ENCODE measurements at regions not wholly inside any gene's neighbourhood (a gene's known extent, or its start where the extent isn't known, plus 50 kb on each side); places are given as distances from the start of the nearest gene placed in this dataset.

GRCh38 chr11:128324531-128325141 is 262.7 kb downstream of the ETS1 start:
- peak; percentile 68 for DNase-seq

GRCh38 chr11:128324051-128324481 is 263.3 kb downstream of the ETS1 start:
- no peak for DNase-seq

- DNase-seq = no peak
Observed at GRCh38 chr11:128323381-128323780, 264.0 kb downstream of the ETS1 start.

GRCh38 chr11:128318856-128319474 is 268.4 kb downstream of the ETS1 start:
- peak; percentile 56 for DNase-seq

GRCh38 chr11:128316541-128317227 is 270.7 kb downstream of the ETS1 start:
- DNase-seq = no peak

- DNase-seq = no peak
Observed at GRCh38 chr11:128315933-128316332, 271.4 kb downstream of the ETS1 start.

- no peak for DNase-seq
Observed at GRCh38 chr11:128313931-128314330, 273.4 kb downstream of the ETS1 start.

- no peak for DNase-seq
Observed at GRCh38 chr11:128311742-128312719, 275.3 kb downstream of the ETS1 start.

GRCh38 chr11:128310676-128311445 is 276.5 kb downstream of the ETS1 start:
- no peak for DNase-seq

- no peak for DNase-seq
Observed at GRCh38 chr11:128310005-128310404, 277.4 kb downstream of the ETS1 start.

- DNase-seq = no peak
Observed at GRCh38 chr11:128308794-128309193, 278.6 kb downstream of the ETS1 start.

GRCh38 chr11:128305588-128305987 is 281.8 kb downstream of the ETS1 start:
- no peak for DNase-seq

- DNase-seq = no peak
Observed at GRCh38 chr11:128304666-128305485, 282.5 kb downstream of the ETS1 start.

- DNase-seq = no peak
Observed at GRCh38 chr11:128304116-128304515, 283.2 kb downstream of the ETS1 start.

GRCh38 chr11:128303383-128303782 is 284.0 kb downstream of the ETS1 start:
- no peak for DNase-seq

- peak; percentile 37 for DNase-seq
Observed at GRCh38 chr11:128302425-128303186, 284.8 kb downstream of the ETS1 start.

GRCh38 chr11:128301756-128302155 is 285.6 kb downstream of the ETS1 start:
- no peak for DNase-seq

- no peak for DNase-seq
Observed at GRCh38 chr11:128300785-128301184, 286.6 kb downstream of the ETS1 start.

GRCh38 chr11:128299132-128299726 is 288.1 kb downstream of the ETS1 start:
- no peak for DNase-seq

GRCh38 chr11:128298271-128298670 is 289.1 kb downstream of the ETS1 start:
- no peak for DNase-seq

Measured in activated CD4-positive, CD25-positive, alpha-beta regulatory T cell treated with anti-CD3 and anti-CD28 coated beads, Interleukin-2, amount 50 U/mL, for 72 hours (primary cell).